ENCODE measurements at regions not wholly inside any gene's neighbourhood (a gene's known extent, or its start where the extent isn't known, plus 50 kb on each side); places are given as distances from the start of the nearest gene placed in this dataset.

DNA sequence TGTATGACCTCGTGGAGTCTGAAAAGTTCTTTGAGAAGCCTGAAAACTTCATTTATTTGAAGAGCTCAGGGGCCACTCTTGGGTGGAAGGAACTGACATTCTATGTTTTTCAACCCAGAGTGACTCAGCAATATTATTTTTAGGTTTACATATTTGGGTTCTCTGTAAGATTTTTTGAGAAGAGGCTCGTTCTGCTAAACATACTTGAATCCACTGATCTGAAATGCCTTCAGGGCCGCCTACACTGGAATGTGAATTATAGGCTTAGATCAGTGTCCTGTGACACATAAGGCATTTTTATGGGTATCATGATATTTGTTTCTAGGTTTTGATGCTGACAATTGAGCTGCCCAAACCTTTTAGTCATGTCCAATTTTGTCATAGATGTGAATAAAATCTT, 86.2 kb downstream of the PSAT1 start:
- no peaks in the 10 kb centered on the region for H3K36me3 Mint-ChIP-seq (ENCODE audit: low read depth)

DNA sequence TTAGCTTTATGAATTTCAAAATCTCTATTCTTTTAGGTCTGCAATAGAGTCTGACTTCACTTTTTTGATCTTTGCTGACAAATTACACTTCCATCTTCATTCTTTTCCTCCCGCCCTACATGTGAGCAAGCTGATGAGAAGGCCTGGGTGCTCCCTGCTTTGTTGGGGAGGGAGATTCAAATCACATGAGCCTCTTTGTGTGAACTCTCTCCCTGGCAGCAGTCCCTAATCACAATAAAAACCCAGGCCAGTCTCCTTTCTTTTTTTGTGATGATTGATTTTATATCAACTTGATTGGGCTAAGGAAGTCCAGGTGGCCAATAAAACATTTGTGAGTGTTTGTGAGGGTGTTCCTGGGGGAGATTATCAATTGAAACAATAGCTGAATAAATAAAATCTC, 89.4 kb downstream of the PSAT1 start:
- DNase-seq (no peak), ATAC-seq (no peak)
- Mint-ChIP-seq H3K27me3 (no peaks in the 10 kb centered on the region), H3K4me3 (no peak overlapping the region), H3K36me3 (ENCODE audit: low read depth) (no peaks in the 10 kb centered on the region), H3K4me1 (peaks cover 1% of the 10 kb centered on the region), H3K9me3 (no peaks in the 10 kb centered on the region), H3K27ac (no peak overlapping the region)

More for the DNA sequence above, 86.2 kb downstream of the PSAT1 start:
- DNase-seq (no peak), ATAC-seq (no peak)
- no peak overlapping the region for H3K27ac Mint-ChIP-seq
- H3K4me3 Mint-ChIP-seq = no peak overlapping the region
- no peaks in the 10 kb centered on the region for H3K9me3 Mint-ChIP-seq
- H3K27me3 Mint-ChIP-seq = peaks cover 2% of the 10 kb centered on the region
- peaks cover 1% of the 10 kb centered on the region for H3K4me1 Mint-ChIP-seq

DNA sequence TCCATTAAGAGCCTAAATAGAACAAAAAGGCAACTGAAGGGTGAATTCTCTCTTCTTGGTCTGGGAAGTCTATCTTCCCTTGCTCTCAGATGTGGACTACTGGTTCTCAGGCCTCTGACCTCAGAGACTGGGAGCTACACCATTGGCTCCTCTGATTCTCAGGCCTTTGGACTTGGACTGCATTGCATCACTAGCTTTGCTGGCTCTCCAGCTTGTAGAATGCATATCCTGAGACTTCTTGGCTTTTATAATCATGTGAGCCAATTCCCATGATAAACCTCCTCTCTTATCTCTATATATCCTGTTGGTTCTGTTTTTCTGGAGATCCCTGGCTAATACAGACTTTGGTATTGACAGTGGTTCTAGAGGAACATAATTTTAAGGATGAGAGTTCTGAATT, 89.8 kb downstream of the PSAT1 start:
- Mint-ChIP-seq H3K27ac (no peak overlapping the region), H3K36me3 (ENCODE audit: low read depth) (no peaks in the 10 kb centered on the region), H3K4me1 (peaks cover 1% of the 10 kb centered on the region), H3K27me3 (no peaks in the 10 kb centered on the region), H3K9me3 (no peaks in the 10 kb centered on the region), H3K4me3 (no peak overlapping the region)
- ATAC-seq (no peak), DNase-seq (no peak)

DNA sequence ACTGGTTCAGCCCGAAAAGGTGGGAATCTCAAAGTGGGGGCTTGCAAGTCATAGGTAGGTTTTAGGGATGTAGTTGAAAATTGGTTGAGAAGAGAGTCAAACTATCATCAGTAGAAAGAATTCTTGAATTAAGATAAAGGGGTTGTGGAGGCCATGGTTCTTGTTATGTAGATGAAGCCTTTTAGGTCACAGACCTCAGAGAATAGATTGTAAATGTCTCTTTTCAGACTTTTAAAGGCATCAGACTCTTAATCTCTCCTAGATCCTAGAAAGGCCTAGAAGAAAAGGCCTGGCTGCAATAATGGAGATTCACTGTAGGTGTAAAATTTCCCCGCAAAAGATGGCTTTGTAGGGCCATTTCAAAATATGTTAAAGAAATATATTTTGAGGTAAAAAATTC, 96.4 kb downstream of the PSAT1 start:
- peaks cover 6% of the 10 kb centered on the region for H3K9me3 Mint-ChIP-seq
- DNase-seq = no peak

DNA sequence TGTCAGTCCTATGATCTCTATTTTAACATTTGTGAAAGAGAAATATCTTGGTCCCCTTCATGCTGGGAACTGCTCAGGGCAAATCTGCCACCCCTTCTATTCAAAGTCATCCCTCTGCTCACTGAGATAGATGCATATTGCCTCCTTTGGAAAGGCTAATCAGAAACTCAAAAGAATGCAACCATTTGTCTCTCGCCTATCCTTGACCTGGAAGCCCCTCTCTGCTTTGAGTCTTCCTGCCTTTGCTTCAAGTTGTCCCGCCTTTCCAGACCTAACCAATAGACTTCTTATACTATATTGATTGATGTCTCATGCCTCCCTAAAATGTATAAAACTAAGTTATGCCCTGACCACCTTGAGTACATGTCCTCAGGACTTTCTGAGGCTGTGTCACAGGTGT, 97.0 kb downstream of the PSAT1 start:
- H3K9me3 Mint-ChIP-seq = peaks cover 6% of the 10 kb centered on the region
- no peaks in the 10 kb centered on the region for H3K4me1 Mint-ChIP-seq
- ATAC-seq (no peak), DNase-seq (no peak)
- peaks cover 2% of the 10 kb centered on the region for H3K27me3 Mint-ChIP-seq
- H3K4me3 Mint-ChIP-seq = no peak overlapping the region
- H3K27ac Mint-ChIP-seq = no peak overlapping the region
- peaks cover 3% of the 10 kb centered on the region for H3K36me3 Mint-ChIP-seq (ENCODE audit: low read depth)

More for the DNA sequence above, 96.4 kb downstream of the PSAT1 start:
- H3K36me3 Mint-ChIP-seq (ENCODE audit: low read depth) = peaks cover 3% of the 10 kb centered on the region
- no peak overlapping the region for H3K4me3 Mint-ChIP-seq
- no peak overlapping the region for H3K27ac Mint-ChIP-seq
- H3K4me1 Mint-ChIP-seq = no peaks in the 10 kb centered on the region
- H3K27me3 Mint-ChIP-seq = peaks cover 2% of the 10 kb centered on the region
- no peak for ATAC-seq

DNA sequence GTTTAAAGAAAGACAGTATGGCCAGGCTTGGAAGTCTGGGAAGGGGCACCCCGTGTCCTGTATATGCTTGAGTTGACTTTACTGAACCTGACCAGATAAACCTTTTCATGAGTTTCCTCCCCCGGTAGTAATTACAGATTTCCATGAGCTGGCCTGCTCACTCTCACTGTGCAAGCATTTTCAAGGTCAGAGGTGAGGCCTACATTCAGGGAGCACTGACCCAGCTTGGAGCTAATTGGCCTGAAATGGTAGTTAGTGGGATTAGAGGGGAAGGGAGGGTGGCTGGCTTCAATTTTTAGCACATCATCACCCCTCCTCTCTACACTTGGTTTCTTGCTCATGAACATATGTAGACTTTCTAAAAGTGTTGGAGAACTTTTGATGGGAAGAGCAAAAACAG, 99.2 kb downstream of the PSAT1 start:
- Mint-ChIP-seq H3K27ac (no peak overlapping the region), H3K9me3 (peaks cover 6% of the 10 kb centered on the region)
- ATAC-seq = no peak

DNA sequence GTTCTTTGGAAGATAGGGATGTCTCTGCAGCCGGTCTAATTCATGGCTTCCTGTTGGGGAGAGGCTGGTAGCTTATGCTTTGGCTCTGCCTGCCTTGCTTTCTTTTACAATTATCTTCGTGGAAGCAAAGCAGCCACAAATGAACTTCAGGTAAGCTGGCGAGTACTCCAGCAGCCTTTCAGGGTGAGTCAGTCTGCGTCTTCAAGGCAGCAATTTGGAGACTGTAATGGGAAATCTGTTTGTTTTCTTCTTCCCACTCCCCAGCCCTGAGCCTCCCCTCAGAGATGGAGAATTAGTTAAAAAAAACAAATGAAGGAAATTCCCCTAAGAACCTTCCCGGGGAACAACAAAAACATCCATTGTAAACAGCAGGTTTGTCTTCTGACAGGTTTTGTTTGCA, 100.1 kb downstream of the PSAT1 start:
- peaks cover 6% of the 10 kb centered on the region for H3K9me3 Mint-ChIP-seq
- H3K36me3 Mint-ChIP-seq (ENCODE audit: low read depth) = peaks cover 3% of the 10 kb centered on the region
- ATAC-seq = no peak

More for the DNA sequence above, 99.2 kb downstream of the PSAT1 start:
- no peak for DNase-seq
- H3K4me3 Mint-ChIP-seq = no peak overlapping the region
- H3K27me3 Mint-ChIP-seq = peaks cover 2% of the 10 kb centered on the region
- H3K4me1 Mint-ChIP-seq = no peaks in the 10 kb centered on the region
- peaks cover 3% of the 10 kb centered on the region for H3K36me3 Mint-ChIP-seq (ENCODE audit: low read depth)

DNA sequence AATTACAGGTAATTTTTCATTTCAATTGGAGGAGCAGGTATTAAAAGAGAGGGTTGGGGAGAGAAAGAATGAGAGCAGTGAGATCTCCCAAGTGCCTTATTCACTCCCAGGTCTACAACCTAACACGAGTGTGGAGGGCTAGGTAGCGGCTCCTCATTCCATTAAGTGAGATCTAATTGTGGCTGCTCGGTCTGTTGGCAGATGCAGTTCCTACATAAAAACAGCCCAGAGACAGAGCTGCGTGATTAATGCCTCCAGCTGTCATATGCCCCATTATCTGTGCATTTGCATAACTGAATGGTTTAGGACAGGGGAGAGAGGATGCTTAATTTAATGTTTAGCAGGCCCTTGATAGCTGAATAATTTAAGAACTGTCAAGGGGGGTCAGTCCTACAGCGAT, 100.5 kb downstream of the PSAT1 start:
- no peak overlapping the region for H3K4me3 Mint-ChIP-seq
- ATAC-seq (no peak), DNase-seq (no peak)

More for the DNA sequence above, 100.1 kb downstream of the PSAT1 start:
- no peaks in the 10 kb centered on the region for H3K4me1 Mint-ChIP-seq
- peaks cover 2% of the 10 kb centered on the region for H3K27me3 Mint-ChIP-seq
- H3K27ac Mint-ChIP-seq = no peak overlapping the region
- H3K4me3 Mint-ChIP-seq = no peak overlapping the region
- DNase-seq = no peak

DNA sequence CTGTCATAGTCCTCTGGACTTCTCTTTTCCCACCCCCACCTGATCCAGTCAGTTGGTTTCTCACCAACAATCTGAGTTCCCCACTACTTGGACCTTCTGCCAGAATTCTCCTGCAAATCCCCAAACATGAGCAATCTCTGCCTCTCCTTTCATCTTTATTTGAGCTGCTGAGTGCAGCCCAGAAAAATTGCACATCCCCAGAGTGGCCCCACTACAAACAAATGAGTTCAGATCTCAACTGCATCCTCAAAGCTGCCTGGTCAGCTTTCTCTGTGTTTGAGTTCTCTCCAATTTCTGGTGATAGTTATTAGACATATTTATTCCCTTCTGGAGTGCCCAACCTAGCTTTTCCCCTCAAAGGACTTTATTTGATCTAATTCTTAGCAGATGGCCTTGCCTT, 102.2 kb downstream of the PSAT1 start:
- Mint-ChIP-seq H3K9me3 (peaks cover 6% of the 10 kb centered on the region), H3K36me3 (ENCODE audit: low read depth) (peaks cover 3% of the 10 kb centered on the region), H3K27me3 (peaks cover 2% of the 10 kb centered on the region), H3K4me1 (no peaks in the 10 kb centered on the region), H3K27ac (no peak overlapping the region), H3K4me3 (no peak overlapping the region)
- DNase-seq (no peak), ATAC-seq (no peak)

More for the DNA sequence above, 100.5 kb downstream of the PSAT1 start:
- peaks cover 2% of the 10 kb centered on the region for H3K27me3 Mint-ChIP-seq
- no peaks in the 10 kb centered on the region for H3K4me1 Mint-ChIP-seq
- peaks cover 3% of the 10 kb centered on the region for H3K36me3 Mint-ChIP-seq (ENCODE audit: low read depth)
- peaks cover 6% of the 10 kb centered on the region for H3K9me3 Mint-ChIP-seq
- H3K27ac Mint-ChIP-seq = no peak overlapping the region

DNA sequence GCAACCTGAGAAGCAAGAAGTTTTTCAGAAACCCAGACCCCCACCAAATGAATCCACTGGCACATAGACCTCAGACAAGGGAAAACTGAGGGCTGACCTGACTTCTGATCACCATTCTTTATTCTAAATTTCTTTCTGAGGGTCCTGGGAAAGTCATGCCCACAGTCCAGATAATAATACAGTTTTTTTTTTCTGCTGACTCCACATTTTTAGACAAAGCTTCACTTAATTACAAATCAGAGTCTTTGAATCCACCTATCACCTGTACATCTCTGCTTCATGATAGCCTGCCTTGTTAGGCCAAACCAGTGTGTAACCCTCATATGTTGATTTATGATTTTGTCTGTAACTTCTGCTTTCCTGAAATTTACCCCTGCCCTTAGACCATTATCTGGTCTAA, 103.6 kb downstream of the PSAT1 start:
- Mint-ChIP-seq H3K9me3 (no peaks in the 10 kb centered on the region), H3K27me3 (peaks cover 4% of the 10 kb centered on the region), H3K4me3 (no peak overlapping the region)

DNA sequence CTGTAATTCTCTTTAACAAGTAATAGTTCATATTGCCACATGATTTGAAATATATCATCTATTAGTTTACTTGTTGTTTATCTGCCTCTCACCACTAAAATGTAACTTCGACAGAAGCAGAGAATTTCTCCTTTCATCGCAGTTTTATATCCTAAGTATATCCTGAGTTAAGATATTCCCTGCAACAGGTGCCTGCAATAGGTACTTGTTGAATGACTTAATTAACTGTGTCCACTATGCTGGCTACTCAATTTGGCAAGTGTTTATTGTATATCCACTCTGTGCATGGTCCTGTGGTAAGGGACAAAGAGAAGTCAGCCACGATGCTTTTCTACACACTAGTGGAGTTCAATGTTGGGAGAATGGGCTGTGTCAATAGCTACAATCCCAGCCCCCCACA, 108.5 kb downstream of the PSAT1 start:
- H3K9me3 Mint-ChIP-seq = no peaks in the 10 kb centered on the region
- H3K36me3 Mint-ChIP-seq (ENCODE audit: low read depth) = no peaks in the 10 kb centered on the region
- DNase-seq = no peak
- H3K4me1 Mint-ChIP-seq = no peaks in the 10 kb centered on the region
- H3K4me3 Mint-ChIP-seq = no peak overlapping the region
- peaks cover 4% of the 10 kb centered on the region for H3K27me3 Mint-ChIP-seq
- ATAC-seq = no peak
- H3K27ac Mint-ChIP-seq = no peak overlapping the region

More for the DNA sequence above, 103.6 kb downstream of the PSAT1 start:
- Mint-ChIP-seq H3K27ac (no peak overlapping the region), H3K36me3 (ENCODE audit: low read depth) (peaks cover 2% of the 10 kb centered on the region), H3K4me1 (no peaks in the 10 kb centered on the region)
- no peak for ATAC-seq
- DNase-seq = no peak

DNA sequence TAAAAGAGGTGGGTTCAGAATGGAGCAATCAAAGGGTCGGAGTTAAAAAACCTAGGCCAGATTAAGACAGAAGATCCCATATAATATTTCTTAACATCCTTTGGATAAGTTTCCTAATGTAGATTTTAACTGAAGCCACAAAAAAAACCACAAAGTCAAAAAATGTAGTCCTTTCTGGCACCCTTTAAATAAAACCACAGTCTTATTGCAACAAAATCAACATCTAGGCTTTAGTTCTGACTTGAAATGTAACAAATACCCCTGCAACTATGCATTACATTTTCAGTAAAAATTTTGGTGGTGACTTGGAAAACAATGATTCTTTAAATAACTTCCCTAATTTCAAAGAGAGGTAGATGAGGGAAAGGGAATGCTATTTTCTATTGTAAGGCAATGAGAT, 109.2 kb downstream of the PSAT1 start:
- H3K27me3 Mint-ChIP-seq = peaks cover 4% of the 10 kb centered on the region
- H3K9me3 Mint-ChIP-seq = no peaks in the 10 kb centered on the region
- no peak for DNase-seq
- ATAC-seq = no peak
- no peak overlapping the region for H3K27ac Mint-ChIP-seq
- H3K4me3 Mint-ChIP-seq = no peak overlapping the region
- H3K36me3 Mint-ChIP-seq (ENCODE audit: low read depth) = no peaks in the 10 kb centered on the region
- H3K4me1 Mint-ChIP-seq = no peaks in the 10 kb centered on the region

DNA sequence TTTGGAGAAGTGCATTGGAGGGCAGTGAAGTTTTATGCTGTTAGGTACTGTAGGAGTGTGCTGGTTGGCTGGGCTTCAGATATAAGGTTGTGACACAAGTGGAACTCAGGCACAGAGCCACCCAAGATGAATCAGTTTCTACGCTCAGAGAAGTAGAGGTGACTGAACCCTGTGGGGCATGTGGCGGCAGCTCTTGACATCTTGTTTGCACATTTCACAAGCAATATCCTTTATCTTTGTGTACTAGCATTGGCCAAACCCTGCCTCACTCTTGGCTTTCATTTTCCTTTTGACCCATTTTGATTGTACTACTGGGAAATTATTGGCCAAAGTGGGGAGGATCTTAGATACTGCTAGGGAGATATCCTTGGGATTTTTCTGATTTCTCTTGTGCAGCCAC, 110.0 kb downstream of the PSAT1 start:
- H3K4me3 Mint-ChIP-seq = no peak overlapping the region
- ATAC-seq (no peak), DNase-seq (no peak)
- no peak overlapping the region for H3K27ac Mint-ChIP-seq
- H3K4me1 Mint-ChIP-seq = no peaks in the 10 kb centered on the region
- no peaks in the 10 kb centered on the region for H3K9me3 Mint-ChIP-seq
- no peaks in the 10 kb centered on the region for H3K36me3 Mint-ChIP-seq (ENCODE audit: low read depth)
- H3K27me3 Mint-ChIP-seq = peaks cover 4% of the 10 kb centered on the region

DNA sequence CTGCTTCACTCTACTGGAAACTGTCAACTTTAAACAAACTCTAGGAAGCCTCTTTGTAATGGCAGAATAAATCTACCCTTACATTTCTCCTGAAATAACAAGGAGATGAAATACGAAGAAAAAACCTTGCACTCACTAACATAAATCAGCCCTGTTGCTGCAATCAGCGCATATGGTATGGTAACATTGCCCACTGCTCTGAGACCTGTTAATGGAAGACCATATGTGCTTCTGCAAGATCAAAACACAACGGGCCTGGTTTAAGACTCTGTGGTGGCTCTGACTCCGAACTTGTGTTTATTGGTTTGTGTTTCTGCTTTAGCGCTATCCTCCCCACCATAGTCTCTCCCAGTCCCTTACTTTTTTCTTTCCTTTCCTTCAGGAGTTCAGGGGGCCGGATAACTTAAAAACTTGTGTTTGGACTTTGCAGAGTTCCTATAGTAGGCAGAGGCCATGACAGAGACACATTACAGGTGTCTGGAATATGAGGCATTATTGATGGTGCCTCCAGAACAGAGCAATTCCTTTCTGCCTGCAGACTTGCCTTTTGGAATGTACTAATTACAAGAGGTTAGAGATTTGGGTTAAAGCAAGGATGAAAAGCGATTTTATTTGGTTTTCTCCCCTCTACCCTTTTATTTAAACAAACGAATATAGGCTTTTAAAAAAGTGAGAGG, 110.8 kb downstream of the PSAT1 start:
- ATAC-seq (no peak), DNase-seq (no peak)
- no peaks in the 10 kb centered on the region for H3K4me1 Mint-ChIP-seq
- no peaks in the 10 kb centered on the region for H3K9me3 Mint-ChIP-seq
- no peak overlapping the region for H3K27ac Mint-ChIP-seq
- H3K4me3 Mint-ChIP-seq = no peak overlapping the region
- peaks cover 4% of the 10 kb centered on the region for H3K27me3 Mint-ChIP-seq
- H3K36me3 Mint-ChIP-seq (ENCODE audit: low read depth) = no peaks in the 10 kb centered on the region

DNA sequence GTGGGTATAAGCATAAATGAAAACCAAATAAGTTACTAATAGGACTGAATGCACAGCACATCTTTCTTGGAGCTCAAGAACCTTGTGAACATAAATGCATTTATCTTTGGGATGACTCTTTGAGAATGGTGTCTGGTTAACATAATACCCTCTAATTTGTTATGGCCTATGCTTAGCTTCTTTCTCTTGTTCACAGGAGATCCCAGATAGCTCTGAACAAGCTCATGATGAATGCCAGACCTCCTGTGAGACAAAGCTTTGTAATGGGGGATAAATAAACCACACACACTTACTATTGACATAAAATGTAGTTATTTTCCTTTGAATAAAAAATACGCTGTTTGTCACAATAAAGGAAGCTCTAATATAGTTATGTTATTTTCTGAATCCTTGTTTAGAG, 111.5 kb downstream of the PSAT1 start:
- Mint-ChIP-seq H3K4me3 (no peak overlapping the region), H3K27me3 (peaks cover 4% of the 10 kb centered on the region), H3K36me3 (ENCODE audit: low read depth) (no peaks in the 10 kb centered on the region), H3K27ac (no peak overlapping the region), H3K9me3 (no peaks in the 10 kb centered on the region), H3K4me1 (no peaks in the 10 kb centered on the region)
- ATAC-seq (no peak), DNase-seq (no peak)

Data from activated naive CD8-positive, alpha-beta T cell treated with anti-CD3 and anti-CD28 coated beads, Interleukin-2, amount 50 U/mL, for 24 hours (primary cell).